MCF 10A (cell line): ENCODE measurements at regions not wholly inside any gene's neighbourhood (a gene's known extent, or its start where the extent isn't known, plus 50 kb on each side); places are given as distances from the start of the nearest gene placed in this dataset.

ENCODE experiments used
- BruUV-seq: library from RNA; stranded (reverse); fragments of 400-500 nt; replicated peaks from 2 replicates; lab custom pipeline; 2021; lab: Mats Ljungman, UMichigan
- CTCF ChIA-PET: fragments of 300-600 bp; sonication (Branson Sonifier 250); formaldehyde crosslinking; extraction: SDS; loops from one replicate; lab custom pipeline; 2021; ENCODE audit warnings: antibody characterized with exemption, inconsistent platforms; lab: Yijun Ruan, JAX
- POLR2A ChIA-PET: fragments of 300-600, 350-650 bp; sonication (Branson Sonifier 250); formaldehyde crosslinking; extraction: SDS; loops from one replicate; lab custom pipeline; 2020; ENCODE audit warnings: antibody characterized with exemption, inconsistent platforms; lab: Yijun Ruan, JAX
- DNase-seq: peaks from one replicate; pipeline ENCODE4 v3.0.0-alpha.2; 2018; ENCODE audit not compliant: unreplicated experiment
- H3K27ac Mint-ChIP-seq: one replicate; pipeline ENCODE4 v1.8.0; 2022; ENCODE audit warnings: mild to moderate bottlenecking, low read depth, mixed read lengths; ENCODE audit not compliant: unreplicated experiment
- H3K27me3 Mint-ChIP-seq: one replicate; pipeline ENCODE4 v1.8.0; 2022; ENCODE audit warnings: mixed read lengths; ENCODE audit not compliant: insufficient read depth, unreplicated experiment
- H3K36me3 Mint-ChIP-seq: one replicate; pipeline ENCODE4 v1.8.0; 2022; ENCODE audit warnings: mild to moderate bottlenecking, moderate library complexity, mixed read lengths; ENCODE audit not compliant: insufficient read depth, unreplicated experiment
- H3K4me1 Mint-ChIP-seq: one replicate; pipeline ENCODE4 v1.8.0; 2022; ENCODE audit warnings: mixed read lengths; ENCODE audit not compliant: insufficient read depth, unreplicated experiment
- H3K4me3 Mint-ChIP-seq: one replicate; pipeline ENCODE4 v1.8.0; 2022; ENCODE audit warnings: mild to moderate bottlenecking, moderate library complexity, mixed read lengths; ENCODE audit not compliant: unreplicated experiment
- H3K9me3 Mint-ChIP-seq: one replicate; pipeline ENCODE4 v1.8.0; 2022; ENCODE audit warnings: mixed read lengths; ENCODE audit not compliant: unreplicated experiment
- intact Hi-C: fragments of 100-400 bp; cut with micrococcal nuclease; formaldehyde crosslinking; loops from 2 replicates; pipeline ENCODE4 v1.14.1; 2022
- TF ChIP-seq, protein P1 (sequence below): fragments of 200-600 bp; IDR thresholded peaks from one replicate; pipeline ENCODE4 v1.8.0; 2022; ENCODE audit warnings: antibody characterized with exemption, mild to moderate bottlenecking; ENCODE audit not compliant: unreplicated experiment

DNA sequence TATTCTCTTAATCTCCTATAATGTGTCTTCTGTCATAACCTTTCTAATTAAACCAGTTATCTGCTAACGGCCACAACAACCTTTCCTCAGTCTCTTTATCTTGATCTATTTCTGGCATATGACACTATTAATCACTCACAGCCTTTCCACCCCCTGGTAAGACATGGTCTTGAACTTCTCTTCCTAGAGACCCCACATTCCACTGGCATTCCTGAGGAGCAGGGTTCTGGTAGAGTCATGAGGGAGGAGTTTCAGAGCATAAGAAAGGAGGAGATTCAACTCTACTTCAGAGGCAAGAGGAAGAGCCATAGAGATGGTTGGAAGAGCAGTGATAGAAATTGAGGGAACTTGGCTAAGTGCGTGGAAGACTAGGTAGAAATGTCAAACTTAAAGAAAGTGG, 325.6 kb downstream of the BLID start:
- intact Hi-C loops: no loop called here
- POLR2A ChIA-PET: no interaction called here
- no peak overlapping the region for H3K27ac Mint-ChIP-seq
- no TSS peak for BruUV-seq
- H3K27me3 Mint-ChIP-seq: no peaks in the 10 kb centered on the region
- H3K4me3 Mint-ChIP-seq: no peak overlapping the region
- peaks cover 4% of the 10 kb centered on the region for H3K4me1 Mint-ChIP-seq
- H3K36me3 Mint-ChIP-seq: no peaks in the 10 kb centered on the region
- TF ChIP-seq, protein P1, sequence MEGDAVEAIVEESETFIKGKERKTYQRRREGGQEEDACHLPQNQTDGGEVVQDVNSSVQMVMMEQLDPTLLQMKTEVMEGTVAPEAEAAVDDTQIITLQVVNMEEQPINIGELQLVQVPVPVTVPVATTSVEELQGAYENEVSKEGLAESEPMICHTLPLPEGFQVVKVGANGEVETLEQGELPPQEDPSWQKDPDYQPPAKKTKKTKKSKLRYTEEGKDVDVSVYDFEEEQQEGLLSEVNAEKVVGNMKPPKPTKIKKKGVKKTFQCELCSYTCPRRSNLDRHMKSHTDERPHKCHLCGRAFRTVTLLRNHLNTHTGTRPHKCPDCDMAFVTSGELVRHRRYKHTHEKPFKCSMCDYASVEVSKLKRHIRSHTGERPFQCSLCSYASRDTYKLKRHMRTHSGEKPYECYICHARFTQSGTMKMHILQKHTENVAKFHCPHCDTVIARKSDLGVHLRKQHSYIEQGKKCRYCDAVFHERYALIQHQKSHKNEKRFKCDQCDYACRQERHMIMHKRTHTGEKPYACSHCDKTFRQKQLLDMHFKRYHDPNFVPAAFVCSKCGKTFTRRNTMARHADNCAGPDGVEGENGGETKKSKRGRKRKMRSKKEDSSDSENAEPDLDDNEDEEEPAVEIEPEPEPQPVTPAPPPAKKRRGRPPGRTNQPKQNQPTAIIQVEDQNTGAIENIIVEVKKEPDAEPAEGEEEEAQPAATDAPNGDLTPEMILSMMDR: no peak
- CTCF ChIA-PET: no interaction called here
- DNase-seq: no peak
- peaks cover 18% of the 10 kb centered on the region for H3K9me3 Mint-ChIP-seq

DNA sequence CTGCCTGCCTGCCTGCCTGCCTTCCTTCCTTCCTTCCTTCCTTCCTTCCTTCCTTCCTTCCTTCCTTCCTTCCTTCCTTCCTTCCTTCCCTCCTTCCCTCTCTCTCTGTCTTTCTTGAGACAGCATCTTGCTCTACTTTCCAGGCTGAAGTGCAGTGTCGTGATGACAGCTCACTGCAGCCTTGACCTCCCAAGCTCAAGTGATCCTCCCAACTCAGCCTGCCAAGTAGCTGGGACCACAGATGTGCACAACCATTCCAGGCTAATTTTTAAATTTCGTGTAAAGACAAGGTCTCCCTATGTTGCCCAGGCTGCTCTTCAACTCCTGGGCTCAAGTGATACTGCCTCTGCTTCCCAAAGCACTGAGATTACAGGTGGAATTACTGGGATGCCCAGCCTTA, 328.2 kb upstream of the SORL1-AS1 start:
- no TSS peak for BruUV-seq
- peaks cover 7% of the 10 kb centered on the region for H3K36me3 Mint-ChIP-seq
- H3K27me3 Mint-ChIP-seq: no peaks in the 10 kb centered on the region
- peaks cover 3% of the 10 kb centered on the region for H3K9me3 Mint-ChIP-seq
- no peak for DNase-seq
- H3K4me3 Mint-ChIP-seq: no peak overlapping the region
- CTCF ChIA-PET: no interaction called here
- H3K4me1 Mint-ChIP-seq: no peaks in the 10 kb centered on the region
- no peak overlapping the region for H3K27ac Mint-ChIP-seq
- POLR2A ChIA-PET: no interaction called here
- intact Hi-C loops: no loop called here
- TF ChIP-seq, protein P1: no peak

DNA sequence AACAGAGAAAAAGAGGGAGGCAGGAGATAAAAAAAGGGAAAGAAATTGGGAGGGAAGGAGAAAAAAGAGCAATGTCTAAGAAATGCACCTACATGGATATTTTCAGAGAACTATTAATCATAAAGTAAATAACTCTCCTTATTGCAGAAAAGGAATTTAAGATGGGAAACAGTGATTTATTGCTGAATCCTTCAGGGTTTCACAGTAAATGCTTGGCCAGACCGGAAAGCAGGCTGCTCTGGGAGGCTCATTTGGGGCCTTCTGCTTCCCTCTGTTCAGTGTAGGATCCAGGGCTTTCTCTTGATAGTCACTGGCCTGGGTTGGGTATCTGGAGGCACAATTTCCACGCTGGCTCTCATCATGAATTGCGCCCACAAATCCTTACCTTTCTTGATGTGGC, 324.3 kb upstream of the SORL1-AS1 start:
- Mint-ChIP-seq H3K4me1 (no peaks in the 10 kb centered on the region), H3K27ac (no peak overlapping the region), H3K9me3 (no peaks in the 10 kb centered on the region), H3K36me3 (peaks cover 7% of the 10 kb centered on the region), H3K4me3 (no peak overlapping the region), H3K27me3 (no peaks in the 10 kb centered on the region)
- TF ChIP-seq, protein P1: no peak
- intact Hi-C loops: no loop called here
- BruUV-seq: no TSS peak
- DNase-seq: no peak
- POLR2A ChIA-PET: no interaction called here
- CTCF ChIA-PET: no interaction called here

DNA sequence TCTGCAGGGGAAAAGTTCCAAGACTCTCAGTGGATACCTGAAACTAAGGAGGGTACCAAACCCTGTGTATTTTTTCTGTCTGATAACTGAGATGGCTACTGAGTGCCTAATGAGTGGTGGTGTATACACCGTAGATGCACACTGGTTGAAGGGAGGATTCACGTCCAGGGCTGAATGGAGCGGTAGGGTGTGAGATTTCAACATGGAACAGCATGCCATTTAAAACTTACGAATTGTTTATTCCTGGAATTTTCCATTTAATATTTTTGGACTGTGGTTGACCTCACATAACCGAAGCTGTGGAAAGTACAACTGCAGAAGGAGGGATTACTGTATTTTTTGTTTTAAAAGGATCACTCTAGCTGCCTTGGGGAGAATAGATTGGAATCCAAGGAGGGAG, 322.5 kb upstream of the SORL1-AS1 start:
- intact Hi-C loops: no loop called here
- H3K9me3 Mint-ChIP-seq: no peaks in the 10 kb centered on the region
- no TSS peak for BruUV-seq
- peaks cover 2% of the 10 kb centered on the region for H3K36me3 Mint-ChIP-seq
- ChIA-PET POLR2A (interaction anchor here (0.9 kb wide), 1 partner anchor 12 kb away, joined by 3 read pairs; no protein-coding TSS in a partner anchor), CTCF (no interaction called here)
- H3K27ac Mint-ChIP-seq: no peak overlapping the region
- H3K4me1 Mint-ChIP-seq: no peaks in the 10 kb centered on the region
- H3K27me3 Mint-ChIP-seq: peaks cover 1% of the 10 kb centered on the region
- TF ChIP-seq, protein P1: no peak
- no peak overlapping the region for H3K4me3 Mint-ChIP-seq
- no peak for DNase-seq
